Neural progenitor cell (in vitro differentiated cells): ENCODE measurements at regions not wholly inside any gene's neighbourhood (a gene's known extent, or its start where the extent isn't known, plus 50 kb on each side); places are given as distances from the start of the nearest gene placed in this dataset.
"Not testable (repeated sequence)": the region's sequence is repeated elsewhere in the genome, so short reads cannot be mapped to it uniquely, and the experiment has no call there.

ENCODE experiments used
- DNase-seq: peaks from one replicate; pipeline ENCODE4 v3.0.0-alpha.2; 2016; ENCODE audit warnings: low spot score
- H2AFZ ChIP-seq: fragments of 200-600 bp; sonication (generic); replicated peaks from 2 replicates; pipeline ENCODE4 v1.6.1; 2016; ENCODE audit warnings: antibody characterized with exemption
- H3F3A ChIP-seq: fragments of 200-600 bp; sonication (generic); 2 replicates; pipeline ENCODE4 v1.6.1; 2016; ENCODE audit warnings: antibody characterized with exemption, low read depth
- H3K27ac ChIP-seq: fragments of 200-600 bp; sonication (generic); 2 replicates; pipeline ENCODE4 v1.5.1; 2016; ENCODE audit warnings: mild to moderate bottlenecking
- H3K27me3 ChIP-seq: fragments of 200-600 bp; sonication (generic); 2 replicates; pipeline ENCODE4 v1.6.1; 2016; ENCODE audit warnings: mild to moderate bottlenecking, moderate library complexity
- H3K36me3 ChIP-seq: fragments of 200-600 bp; sonication (generic); 2 replicates; pipeline ENCODE4 v1.5.1; 2016
- H3K4me1 ChIP-seq: fragments of 200-600 bp; sonication (generic); 2 replicates; pipeline ENCODE4 v1.6.1; 2016; ENCODE audit warnings: mixed run types
- H3K4me2 ChIP-seq: fragments of 200-600 bp; sonication (generic); 2 replicates; pipeline ENCODE4 v1.6.1; 2016
- H3K4me3 ChIP-seq: fragments of 200-600 bp; sonication (generic); 2 replicates; pipeline ENCODE4 v1.5.1; 2016
- H3K79me2 ChIP-seq: fragments of 200-600 bp; sonication (generic); 2 replicates; pipeline ENCODE4 v1.6.1; 2016; ENCODE audit warnings: low read depth
- H3K9ac ChIP-seq: fragments of 200-600 bp; sonication (generic); 2 replicates; pipeline ENCODE4 v1.6.1; 2016
- H3K9me3 ChIP-seq: fragments of 200-600 bp; sonication (generic); 2 replicates; pipeline ENCODE4 v1.5.1; 2016; ENCODE audit warnings: low read depth
- H4K20me1 ChIP-seq: fragments of 200-600 bp; sonication (generic); 2 replicates; pipeline ENCODE4 v1.6.1; 2016; ENCODE audit warnings: low read depth
- H3K27ac Mint-ChIP-seq: 3 replicates; pipeline ENCODE4 v1.8.0; 2021; ENCODE audit warnings: mixed read lengths
- H3K27me3 Mint-ChIP-seq: 2 replicates; pipeline ENCODE4 v1.8.0; 2022; ENCODE audit warnings: low read depth, mild to moderate bottlenecking, inconsistent platforms, moderate library complexity, mixed read lengths; ENCODE audit not compliant: insufficient read depth
- H3K36me3 Mint-ChIP-seq: 3 replicates; pipeline ENCODE4 v1.8.0; 2021; ENCODE audit warnings: mixed read lengths
- H3K4me1 Mint-ChIP-seq: 3 replicates; pipeline ENCODE4 v1.8.0; 2021; ENCODE audit warnings: mixed read lengths
- H3K4me3 Mint-ChIP-seq: 3 replicates; pipeline ENCODE4 v1.8.0; 2021; ENCODE audit warnings: mild to moderate bottlenecking, moderate library complexity, mixed read lengths
- H3K9me3 Mint-ChIP-seq: 3 replicates; pipeline ENCODE4 v1.8.0; 2020; ENCODE audit warnings: mixed read lengths
- EZH2 ChIP-seq: fragments of 200-600 bp; sonication (generic); IDR thresholded peaks from 2 replicates; pipeline ENCODE4 v1.6.1; 2017; ENCODE audit warnings: antibody characterized with exemption, mild to moderate bottlenecking, moderate library complexity
- EZH2phosphoT487 ChIP-seq: fragments of 200-600 bp; sonication (generic); IDR thresholded peaks from 2 replicates; pipeline ENCODE4 v1.6.1; 2017; ENCODE audit warnings: antibody characterized with exemption
- TF ChIP-seq, protein P1 (sequence below): fragments of 200-600 bp; sonication (generic); IDR thresholded peaks from 2 replicates; pipeline ENCODE4 v1.5.1; 2017; ENCODE audit warnings: antibody characterized with exemption, mild to moderate bottlenecking

DNA sequence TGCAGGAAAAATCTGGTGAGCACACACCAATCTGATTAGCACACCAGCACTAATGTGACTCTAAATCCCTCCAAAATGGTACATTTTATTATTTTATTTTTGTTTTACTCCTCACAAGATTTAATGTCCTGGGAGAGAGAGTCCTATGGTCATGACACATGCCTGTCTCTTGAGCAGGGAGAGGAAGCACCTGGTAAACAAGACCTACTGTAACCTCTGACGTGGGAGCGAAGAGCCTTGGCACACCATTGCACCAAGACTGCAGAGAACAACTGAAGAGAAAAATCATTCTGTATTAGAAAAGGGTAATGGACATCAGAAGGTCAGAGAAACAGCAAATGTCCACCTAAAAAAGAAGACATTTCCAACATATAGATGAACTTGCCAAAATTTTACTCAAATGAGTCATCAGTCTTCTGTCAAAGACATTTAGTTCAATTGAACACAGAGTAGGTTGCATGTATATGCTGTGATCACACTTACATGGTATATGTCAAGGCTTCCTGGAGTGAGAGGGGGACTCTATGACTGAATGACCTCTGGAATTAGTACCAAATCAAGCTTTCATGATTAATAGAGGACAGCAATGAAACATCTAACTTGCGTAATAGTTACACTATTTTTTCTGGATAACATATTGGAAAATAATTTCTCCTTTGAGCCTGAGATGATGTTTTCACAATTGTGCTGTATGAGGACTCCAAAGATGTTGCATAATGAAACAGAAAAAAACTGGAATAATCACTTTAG is 186.9 kb upstream of the FLRT2 start:
- Mint-ChIP-seq H3K4me1 (no peaks in the 10 kb centered on the region), H3K27ac (no peak overlapping the region), H3K27me3 (peaks cover 1% of the 10 kb centered on the region), H3K9me3 (no peaks in the 10 kb centered on the region), H3K4me3 (no peak overlapping the region), H3K36me3 (no peaks in the 10 kb centered on the region)
- DNase-seq = no peak
- Histone ChIP-seq H3K9ac (no peak overlapping the region), H3K4me1 (no peaks in the 10 kb centered on the region), H3K4me3 (no peak overlapping the region), H3K36me3 (no peaks in the 10 kb centered on the region), H3K27me3 (no peaks in the 10 kb centered on the region), H2AFZ (peak overlapping the region; percentile 14), H3K4me2 (no peak overlapping the region), H3K27ac (no peak overlapping the region), H3K9me3 (no peaks in the 10 kb centered on the region), H4K20me1 (no peaks in the 10 kb centered on the region), H3K79me2 (no peaks in the 10 kb centered on the region), H3F3A (no peaks in the 10 kb centered on the region)
- no peak for TF ChIP-seq EZH2phosphoT487
- no peak for TF ChIP-seq EZH2
- TF ChIP-seq, protein P1, sequence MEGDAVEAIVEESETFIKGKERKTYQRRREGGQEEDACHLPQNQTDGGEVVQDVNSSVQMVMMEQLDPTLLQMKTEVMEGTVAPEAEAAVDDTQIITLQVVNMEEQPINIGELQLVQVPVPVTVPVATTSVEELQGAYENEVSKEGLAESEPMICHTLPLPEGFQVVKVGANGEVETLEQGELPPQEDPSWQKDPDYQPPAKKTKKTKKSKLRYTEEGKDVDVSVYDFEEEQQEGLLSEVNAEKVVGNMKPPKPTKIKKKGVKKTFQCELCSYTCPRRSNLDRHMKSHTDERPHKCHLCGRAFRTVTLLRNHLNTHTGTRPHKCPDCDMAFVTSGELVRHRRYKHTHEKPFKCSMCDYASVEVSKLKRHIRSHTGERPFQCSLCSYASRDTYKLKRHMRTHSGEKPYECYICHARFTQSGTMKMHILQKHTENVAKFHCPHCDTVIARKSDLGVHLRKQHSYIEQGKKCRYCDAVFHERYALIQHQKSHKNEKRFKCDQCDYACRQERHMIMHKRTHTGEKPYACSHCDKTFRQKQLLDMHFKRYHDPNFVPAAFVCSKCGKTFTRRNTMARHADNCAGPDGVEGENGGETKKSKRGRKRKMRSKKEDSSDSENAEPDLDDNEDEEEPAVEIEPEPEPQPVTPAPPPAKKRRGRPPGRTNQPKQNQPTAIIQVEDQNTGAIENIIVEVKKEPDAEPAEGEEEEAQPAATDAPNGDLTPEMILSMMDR = no peak

DNA sequence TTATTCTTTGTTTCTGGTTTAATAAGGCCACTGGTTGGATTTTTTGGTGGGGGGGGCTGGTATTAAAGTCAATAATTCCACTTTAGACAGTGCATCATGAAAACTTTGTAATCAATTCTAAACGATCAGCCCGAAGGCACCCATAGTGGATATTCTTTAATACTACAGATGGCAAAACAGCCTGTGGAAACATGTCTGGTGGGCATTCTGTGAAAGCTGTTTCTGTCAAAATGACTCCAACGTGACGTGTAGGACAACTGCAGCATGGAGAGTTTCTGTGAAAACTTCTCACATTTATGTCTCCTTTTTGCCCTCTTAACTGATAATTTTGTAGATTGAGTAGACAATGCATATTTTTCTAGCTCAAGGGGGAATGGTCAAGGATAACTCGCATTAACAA is 185.8 kb upstream of the FLRT2 start:
- TF ChIP-seq EZH2phosphoT487 = no peak
- H3K27ac Mint-ChIP-seq = no peak overlapping the region
- H3K79me2 ChIP-seq = no peaks in the 10 kb centered on the region
- H3K36me3 ChIP-seq = no peaks in the 10 kb centered on the region
- H2AFZ ChIP-seq = no peak overlapping the region
- no peaks in the 10 kb centered on the region for H3K9me3 Mint-ChIP-seq
- no peaks in the 10 kb centered on the region for H3K36me3 Mint-ChIP-seq
- H3K4me3 ChIP-seq = no peak overlapping the region
- H3K27ac ChIP-seq = no peak overlapping the region
- no peaks in the 10 kb centered on the region for H3F3A ChIP-seq
- H3K27me3 Mint-ChIP-seq = peaks cover 2% of the 10 kb centered on the region
- H3K9ac ChIP-seq = no peak overlapping the region
- H3K4me1 Mint-ChIP-seq = no peaks in the 10 kb centered on the region
- H4K20me1 ChIP-seq = no peaks in the 10 kb centered on the region
- no peak overlapping the region for H3K4me3 Mint-ChIP-seq
- H3K4me1 ChIP-seq = no peaks in the 10 kb centered on the region
- H3K9me3 ChIP-seq = no peaks in the 10 kb centered on the region
- DNase-seq = no peak
- H3K27me3 ChIP-seq = no peaks in the 10 kb centered on the region
- no peak overlapping the region for H3K4me2 ChIP-seq

DNA sequence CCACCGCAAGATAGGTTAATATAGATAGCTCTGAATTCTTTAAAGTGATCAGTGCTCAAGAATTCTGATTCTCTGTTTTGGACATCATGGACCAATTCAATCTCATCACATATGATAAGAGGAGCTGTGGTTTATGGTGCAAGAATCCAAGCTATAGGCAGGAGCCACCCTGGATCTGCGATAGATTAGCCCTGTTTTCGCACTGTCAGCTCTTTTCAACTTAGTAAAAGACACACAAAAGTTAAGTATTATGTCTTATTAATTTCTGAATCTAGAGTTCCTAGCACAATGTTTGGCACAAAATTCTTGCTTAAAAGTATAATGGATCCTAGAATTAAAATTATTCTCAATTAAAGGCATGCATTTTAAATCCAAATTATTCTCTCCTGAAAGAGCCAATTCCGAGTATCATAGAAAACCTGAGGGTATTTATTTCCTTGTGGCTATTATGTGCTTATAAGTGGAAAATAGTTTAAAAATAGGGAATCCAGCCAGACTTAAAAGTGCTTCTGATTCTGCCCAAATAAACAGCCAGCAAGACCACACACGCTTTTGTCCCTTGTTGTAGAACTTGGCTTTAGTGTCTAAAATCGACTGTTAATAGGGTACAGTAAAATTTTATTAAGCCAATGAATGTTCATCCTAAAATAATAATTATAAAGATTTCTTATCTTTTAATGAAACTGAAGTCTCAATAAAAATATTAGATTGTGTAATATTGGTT is 184.9 kb upstream of the FLRT2 start:
- Histone ChIP-seq H3K9ac (no peak overlapping the region), H2AFZ (no peak overlapping the region), H3K79me2 (no peaks in the 10 kb centered on the region), H3K4me3 (no peak overlapping the region), H3K27ac (no peak overlapping the region), H3K4me1 (no peaks in the 10 kb centered on the region), H3K4me2 (no peak overlapping the region), H3K36me3 (no peaks in the 10 kb centered on the region), H3F3A (no peaks in the 10 kb centered on the region), H3K9me3 (no peaks in the 10 kb centered on the region), H3K27me3 (no peaks in the 10 kb centered on the region), H4K20me1 (no peaks in the 10 kb centered on the region)
- H3K27me3 Mint-ChIP-seq = peaks cover 2% of the 10 kb centered on the region
- H3K4me3 Mint-ChIP-seq = no peak overlapping the region
- H3K36me3 Mint-ChIP-seq = no peaks in the 10 kb centered on the region
- no peak for TF ChIP-seq EZH2
- TF ChIP-seq, protein P1 = no peak
- TF ChIP-seq EZH2phosphoT487 = no peak
- no peak overlapping the region for H3K27ac Mint-ChIP-seq
- no peaks in the 10 kb centered on the region for H3K4me1 Mint-ChIP-seq
- no peaks in the 10 kb centered on the region for H3K9me3 Mint-ChIP-seq
- no peak for DNase-seq

DNA sequence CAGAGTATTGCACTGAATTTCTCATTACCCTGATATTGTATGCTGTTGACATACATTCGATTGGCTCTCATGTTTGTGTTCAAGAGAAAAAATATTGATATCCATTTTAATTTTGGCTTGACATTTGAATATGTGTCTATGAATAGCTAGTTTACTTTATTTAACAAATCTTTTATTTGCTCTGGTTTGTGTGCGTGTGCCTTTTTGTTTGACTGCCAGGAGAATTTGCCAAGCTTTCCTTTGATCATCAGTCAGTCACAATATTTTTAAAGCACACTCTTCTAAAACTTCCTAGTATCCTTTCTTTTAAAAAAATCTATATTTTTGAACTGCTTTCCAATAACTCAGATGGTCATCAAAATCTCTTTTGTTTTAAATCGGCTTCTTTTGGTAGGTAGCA is 179.3 kb upstream of the FLRT2 start:
- Histone ChIP-seq H3K9ac (no peak overlapping the region), H3K36me3 (no peaks in the 10 kb centered on the region), H3K4me3 (no peak overlapping the region), H3F3A (no peaks in the 10 kb centered on the region), H3K4me2 (no peak overlapping the region), H3K4me1 (no peaks in the 10 kb centered on the region), H3K9me3 (no peaks in the 10 kb centered on the region), H3K27me3 (no peaks in the 10 kb centered on the region), H2AFZ (no peak overlapping the region), H3K27ac (no peak overlapping the region), H4K20me1 (no peaks in the 10 kb centered on the region), H3K79me2 (no peaks in the 10 kb centered on the region)
- TF ChIP-seq, protein P1 = no peak
- no peak for TF ChIP-seq EZH2
- peaks cover 2% of the 10 kb centered on the region for H3K27me3 Mint-ChIP-seq
- H3K36me3 Mint-ChIP-seq = peaks cover 3% of the 10 kb centered on the region
- no peaks in the 10 kb centered on the region for H3K4me1 Mint-ChIP-seq
- peaks cover 9% of the 10 kb centered on the region for H3K9me3 Mint-ChIP-seq
- no peak overlapping the region for H3K4me3 Mint-ChIP-seq
- no peak overlapping the region for H3K27ac Mint-ChIP-seq
- no peak for DNase-seq

DNA sequence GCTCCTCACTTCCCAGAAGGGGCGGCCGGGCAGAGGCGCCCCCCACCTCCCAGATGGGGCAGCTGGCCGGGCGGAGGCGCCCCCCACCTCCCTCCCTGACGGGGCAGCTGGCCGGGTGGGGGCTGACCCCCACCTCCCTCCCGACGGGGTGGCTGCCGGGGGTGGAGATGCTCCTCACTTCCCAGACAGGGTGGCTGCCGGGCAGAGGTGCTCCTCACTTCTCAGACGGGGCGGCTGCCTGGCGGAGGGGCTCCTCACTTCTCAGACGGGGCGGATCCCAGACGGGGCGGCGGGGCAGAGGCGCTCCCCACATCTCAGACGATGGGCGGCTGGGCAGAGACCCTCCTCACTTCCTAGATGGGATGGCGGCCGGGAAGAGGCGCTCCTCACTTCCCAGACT is 177.4 kb upstream of the FLRT2 start:
- H3K36me3 Mint-ChIP-seq, H3K27ac Mint-ChIP-seq, H3K27me3 Mint-ChIP-seq, DNase-seq, H2AFZ ChIP-seq, H3K4me1 Mint-ChIP-seq, H3K9me3 ChIP-seq, H3K4me3 Mint-ChIP-seq, H3K4me3 ChIP-seq, H4K20me1 ChIP-seq, H3F3A ChIP-seq, H3K9me3 Mint-ChIP-seq, H3K27ac ChIP-seq, H3K4me1 ChIP-seq, H3K4me2 ChIP-seq, H3K9ac ChIP-seq, H3K79me2 ChIP-seq, H3K27me3 ChIP-seq, H3K36me3 ChIP-seq: not testable (repeated sequence)
